ENCODE measurements at regions not wholly inside any gene's neighbourhood (a gene's known extent, or its start where the extent isn't known, plus 50 kb on each side); places are given as distances from the start of the nearest gene placed in this dataset.

DNA sequence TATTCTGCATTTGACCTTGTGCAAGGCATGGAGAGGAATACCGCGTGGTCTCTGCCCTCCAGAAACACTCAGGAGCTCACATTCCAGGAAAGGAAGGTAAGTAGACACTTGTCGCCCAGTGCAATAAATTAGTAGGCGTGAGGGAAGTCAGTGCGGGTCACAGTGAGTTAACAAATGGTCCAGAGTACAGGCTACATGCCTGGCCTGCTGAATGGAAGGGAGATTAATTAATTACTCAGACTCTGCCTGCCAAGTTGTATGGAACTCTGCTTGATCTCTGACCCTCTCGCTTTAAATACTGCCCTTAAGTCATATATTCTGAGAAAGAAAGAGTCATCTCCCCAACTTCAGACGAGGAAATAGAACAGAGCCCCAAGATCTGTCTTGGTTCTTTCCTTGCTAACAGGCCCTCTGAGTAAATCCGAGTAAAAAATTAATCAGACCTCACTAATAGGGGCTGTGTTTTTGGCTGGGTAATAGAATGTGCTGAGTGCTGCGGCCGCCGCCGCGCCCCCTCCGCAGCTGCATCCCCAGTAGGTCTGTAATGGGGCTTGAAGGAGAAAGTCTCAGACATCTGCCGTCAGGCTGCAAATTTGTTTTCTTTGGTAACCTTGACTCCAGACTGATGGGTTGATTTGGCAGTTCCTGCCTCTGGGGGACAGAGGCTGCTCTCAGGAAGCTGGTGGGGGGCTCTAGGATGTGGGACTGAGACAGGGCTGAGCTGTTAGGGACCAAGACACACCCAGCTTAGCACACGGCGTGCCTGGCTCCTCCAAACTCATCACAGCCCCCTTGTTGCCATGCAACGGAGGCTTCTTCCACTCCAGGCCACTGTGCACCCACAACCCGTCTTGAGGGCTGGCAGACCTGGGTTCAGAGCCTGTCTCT lies 144.4 kb downstream of the NSG2 start:
- DNase-seq (ENCODE audit: extremely low read depth, low read depth, low spot score): no peak

DNA sequence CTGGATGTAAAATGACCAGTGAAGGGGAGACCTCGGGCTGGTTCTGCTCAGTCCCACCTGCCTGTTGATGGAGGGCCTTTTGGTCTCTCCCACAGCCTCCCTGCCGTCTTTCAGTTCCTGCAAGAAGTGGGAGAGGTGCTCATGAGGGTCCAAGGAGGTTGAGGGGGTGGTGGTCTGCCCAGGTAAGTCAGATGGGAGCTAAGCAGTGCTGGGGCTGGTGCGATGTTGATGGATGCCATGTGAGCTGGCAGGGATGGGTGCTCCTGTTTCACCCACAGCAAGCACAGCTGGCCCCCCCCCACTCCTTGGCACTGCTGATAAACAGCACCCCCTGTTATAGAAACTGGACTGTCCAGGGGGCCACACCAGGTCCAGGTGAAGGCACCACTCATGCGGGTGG lies 145.6 kb downstream of the NSG2 start:
- DNase-seq (ENCODE audit: extremely low read depth, low read depth, low spot score): no peak

DNA sequence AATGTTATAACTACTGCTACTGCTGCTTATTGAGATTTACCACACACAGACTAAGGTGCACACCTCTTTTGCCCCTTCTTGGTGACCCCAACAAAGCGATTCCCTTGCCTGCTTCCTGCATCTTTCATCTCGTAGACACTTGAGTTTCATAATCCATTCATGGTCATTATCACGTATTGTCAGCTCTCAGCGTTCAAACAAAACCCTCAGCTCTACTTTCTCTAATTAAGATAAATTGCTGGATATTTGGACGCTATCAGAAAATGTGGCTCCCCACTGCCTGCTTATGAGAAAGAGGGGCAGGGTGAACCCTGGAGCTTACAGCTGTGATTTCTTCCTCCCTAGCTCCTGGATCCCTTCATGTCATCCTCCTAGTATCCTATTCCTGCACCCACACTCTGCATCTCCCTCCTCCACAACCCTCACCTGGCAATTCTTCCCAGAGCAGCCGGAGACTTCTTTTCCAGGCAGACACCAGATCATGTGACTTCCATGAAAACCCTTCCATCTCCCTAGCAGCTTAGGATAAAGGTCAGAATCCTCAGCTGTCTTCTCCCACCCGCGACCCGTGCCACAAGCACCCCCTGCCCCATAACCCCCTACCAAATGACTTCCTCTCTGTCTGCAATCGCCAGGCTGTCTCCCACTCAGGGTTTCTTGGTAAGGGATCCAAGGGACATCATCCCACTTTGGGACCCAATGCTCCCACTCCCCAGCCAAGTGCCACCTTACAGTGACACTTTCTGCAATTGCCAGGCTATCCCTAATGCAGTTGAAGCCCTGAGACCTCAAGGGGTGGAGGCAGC lies 146.5 kb downstream of the NSG2 start:
- DNase-seq (ENCODE audit: extremely low read depth, low read depth, low spot score): no peak

DNA sequence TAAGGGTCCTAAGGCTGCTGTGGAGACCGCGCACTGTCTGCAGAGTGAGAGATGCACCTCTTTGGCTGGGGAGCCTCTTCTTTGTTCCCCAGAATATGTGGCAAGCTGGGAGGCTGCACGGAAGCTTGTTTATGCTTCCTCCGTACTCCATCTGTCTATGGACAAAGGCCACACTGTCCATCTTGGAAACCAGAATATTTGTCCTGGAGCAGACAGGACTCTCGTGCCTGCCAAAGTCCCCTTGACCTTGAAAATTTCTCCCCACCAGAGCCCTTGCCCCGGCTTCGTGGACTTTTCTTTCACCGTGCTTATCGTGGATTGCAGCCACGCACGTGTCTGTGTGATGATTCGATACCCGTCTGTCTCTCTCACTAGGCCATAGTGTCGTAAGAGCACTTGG lies 147.4 kb downstream of the NSG2 start:
- no peak for DNase-seq (ENCODE audit: extremely low read depth, low read depth, low spot score)

DNA sequence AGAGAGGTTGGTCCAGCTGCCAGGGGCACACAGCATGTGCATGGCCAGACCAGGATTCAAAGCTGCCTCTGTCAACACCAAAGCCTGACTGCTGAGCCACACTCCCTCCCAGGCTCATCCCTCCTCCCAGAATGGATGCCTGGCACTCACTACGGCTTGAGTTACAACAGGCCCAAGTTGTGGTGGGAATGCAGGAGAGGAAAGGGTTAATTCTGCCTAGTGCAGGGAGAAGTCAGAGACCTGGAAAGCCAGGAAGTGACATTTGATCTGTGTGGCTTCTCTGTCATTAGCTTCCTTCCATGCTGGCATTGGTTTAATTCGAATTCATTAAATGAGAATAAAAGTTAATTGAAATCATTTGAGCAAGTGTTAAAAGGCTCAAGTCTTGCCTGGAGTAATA lies 150.0 kb downstream of the NSG2 start:
- no peak for DNase-seq (ENCODE audit: extremely low read depth, low read depth, low spot score)

DNA sequence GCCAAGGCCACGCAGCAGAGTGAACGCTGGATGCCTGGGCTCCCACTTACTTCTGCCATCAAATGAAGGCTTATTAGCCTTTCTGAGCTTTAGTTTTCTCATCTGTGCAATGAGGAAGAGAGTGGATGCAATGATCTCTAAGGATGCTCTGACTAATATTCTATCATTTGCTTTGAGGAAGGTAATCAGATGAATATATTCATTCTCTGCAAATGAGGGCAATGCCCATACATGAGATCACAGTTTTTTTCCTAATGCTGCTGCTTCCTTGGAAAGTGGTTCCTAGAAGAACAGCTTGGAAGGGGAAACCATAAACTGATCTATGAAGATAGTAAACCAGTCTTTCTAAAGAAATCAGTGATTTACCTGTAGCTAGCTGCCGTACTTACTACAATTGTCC lies 152.4 kb downstream of the NSG2 start:
- no peak for DNase-seq (ENCODE audit: extremely low read depth, low read depth, low spot score)

DNA sequence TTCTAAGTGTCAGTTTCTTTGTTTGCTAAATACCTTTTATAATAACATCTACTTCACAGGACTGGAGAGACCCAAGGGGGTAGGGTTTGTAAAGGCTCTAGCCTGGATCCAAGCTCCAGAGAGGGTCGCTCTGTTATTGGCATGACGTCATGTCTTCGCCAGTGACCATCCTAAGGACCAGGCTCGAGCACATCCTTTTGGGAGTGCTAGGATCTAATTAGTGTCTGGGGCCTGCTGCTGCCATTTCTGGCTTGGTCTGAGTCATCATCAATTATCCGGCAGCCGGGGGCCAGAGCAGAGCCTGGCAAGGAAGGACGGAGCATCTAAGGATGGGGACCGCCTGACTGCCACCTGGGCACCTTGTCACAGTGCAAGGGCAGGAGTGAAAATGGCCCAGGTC lies 153.0 kb downstream of the NSG2 start:
- DNase-seq (ENCODE audit: extremely low read depth, low read depth, low spot score): no peak

DNA sequence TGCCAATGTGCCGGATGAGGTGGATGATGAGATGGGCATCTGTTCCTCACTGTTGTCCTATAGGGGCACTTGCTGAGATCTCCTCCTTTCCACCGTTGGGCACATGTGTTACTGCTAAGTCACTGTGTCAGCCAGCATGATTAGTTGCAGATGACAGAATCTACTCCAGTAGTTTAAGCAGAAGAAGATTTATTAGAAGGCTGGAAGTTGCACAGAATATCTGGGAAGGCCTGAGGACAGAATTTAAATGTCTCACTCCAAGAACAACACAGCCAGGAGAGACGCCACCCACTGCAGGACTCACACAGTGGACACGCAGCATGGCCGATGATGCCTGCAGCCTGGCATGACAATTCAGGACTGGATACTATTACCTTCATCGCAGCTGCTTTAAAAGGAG lies 157.5 kb downstream of the NSG2 start:
- DNase-seq (ENCODE audit: extremely low read depth, low read depth, low spot score): no peak

DNA sequence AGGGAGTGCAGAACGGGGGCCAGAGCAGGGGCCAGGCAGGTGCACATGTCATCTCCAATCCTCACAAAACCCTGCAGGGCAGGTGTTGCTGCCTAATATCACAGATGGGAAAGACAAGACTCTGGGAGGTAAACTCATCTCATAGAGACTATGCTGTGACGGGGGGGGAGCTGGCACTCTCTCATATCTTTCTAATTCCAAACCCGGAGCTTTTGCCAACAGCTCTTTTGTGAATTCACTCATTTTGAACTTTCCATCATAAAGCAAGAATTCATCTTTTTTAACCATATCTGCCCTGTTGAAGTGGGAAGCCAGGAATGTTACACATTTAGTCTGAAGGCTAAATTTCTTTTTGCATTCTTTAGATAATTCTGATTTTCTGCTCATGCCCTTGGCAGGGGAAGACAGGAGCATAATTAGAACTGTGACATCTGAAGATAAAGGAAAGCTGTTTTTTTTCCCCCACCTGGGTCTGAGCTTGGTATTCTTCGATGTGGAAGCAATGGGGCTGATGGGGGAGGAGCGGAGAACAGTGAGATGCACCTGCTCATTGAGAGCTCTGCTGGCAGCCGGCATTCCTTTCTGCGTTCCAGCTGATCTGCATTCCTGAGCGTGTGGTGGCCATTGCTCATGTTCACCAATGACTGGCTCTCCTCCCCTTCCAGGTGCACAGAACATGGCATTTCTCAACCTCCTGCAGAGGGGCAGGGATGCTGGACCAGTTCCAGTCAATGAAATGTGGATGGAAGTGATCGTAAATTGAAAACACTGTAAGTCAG lies 159.2 kb downstream of the NSG2 start:
- DNase-seq (ENCODE audit: extremely low read depth, low read depth, low spot score): no peak

DNA sequence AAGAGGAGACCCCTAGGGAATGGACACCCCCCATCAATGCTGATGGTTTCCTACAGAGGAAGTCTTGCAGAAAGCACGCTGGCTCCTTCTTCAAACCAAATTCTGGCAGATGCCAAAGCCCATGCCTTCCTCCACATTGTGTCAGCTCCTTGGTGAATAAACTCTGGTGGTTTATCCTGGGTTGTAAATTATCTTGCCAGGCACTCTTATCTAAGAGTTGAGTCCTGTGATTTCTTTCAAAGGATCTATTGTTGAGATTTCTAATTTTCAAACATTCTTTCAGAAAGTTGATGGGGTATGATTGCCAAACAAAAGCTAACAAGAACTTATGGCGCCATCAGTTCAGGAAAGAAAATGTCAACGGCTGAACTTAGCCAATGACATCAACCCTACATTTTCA lies 160.4 kb downstream of the NSG2 start:
- no peak for DNase-seq (ENCODE audit: extremely low read depth, low read depth, low spot score)

DNA sequence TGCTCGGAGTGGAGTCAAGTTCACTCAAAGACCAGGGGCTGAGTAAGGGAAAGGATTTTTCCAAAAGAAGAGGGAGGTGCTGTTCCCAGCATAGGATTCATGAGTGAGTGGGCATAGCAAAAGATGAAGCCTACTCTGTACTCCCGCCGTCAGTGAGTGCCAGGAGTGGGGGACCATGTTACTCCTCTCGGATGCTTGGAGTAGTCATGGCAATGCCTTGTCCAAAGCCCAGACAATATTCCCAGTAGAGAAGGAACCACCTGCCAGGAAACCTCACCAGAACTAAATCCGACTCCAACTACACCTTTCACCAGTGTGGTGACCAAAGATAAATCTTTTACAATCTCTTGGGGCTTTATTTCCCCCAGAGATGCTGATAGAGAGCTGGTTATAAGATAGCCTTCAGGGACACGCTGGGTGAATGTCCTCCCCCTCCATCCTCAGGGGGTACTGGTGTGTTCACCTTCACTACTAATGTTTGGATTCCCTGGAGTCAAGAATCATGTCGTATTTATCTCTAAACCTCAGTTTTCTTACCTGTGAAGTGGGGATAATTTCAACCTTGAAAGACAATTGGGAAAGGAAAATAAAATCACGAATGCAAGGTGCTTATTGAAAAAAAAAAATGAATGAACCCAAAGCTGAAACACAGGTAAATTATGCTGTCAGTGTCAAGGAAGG lies 165.2 kb downstream of the NSG2 start:
- DNase-seq (ENCODE audit: extremely low read depth, low read depth, low spot score): no peak

DNA sequence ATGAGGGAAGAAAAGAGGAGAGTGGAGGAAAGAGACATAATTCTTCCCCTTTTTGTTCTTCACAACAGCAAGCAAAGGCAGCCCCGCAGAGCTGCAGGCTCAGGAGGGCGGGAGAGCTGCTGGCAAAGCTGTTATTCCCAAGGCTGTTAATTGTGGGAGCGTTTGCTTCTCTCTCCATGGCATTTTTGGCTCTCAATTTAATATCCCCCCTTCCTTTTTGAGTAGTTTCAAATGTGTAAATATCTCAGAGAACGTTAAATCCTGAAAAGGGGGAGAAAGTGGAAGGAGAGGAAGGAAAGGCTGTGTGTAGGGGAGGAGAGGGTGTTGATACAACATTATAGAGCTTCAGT lies 165.7 kb downstream of the NSG2 start:
- DNase-seq (ENCODE audit: extremely low read depth, low read depth, low spot score): no peak

DNA sequence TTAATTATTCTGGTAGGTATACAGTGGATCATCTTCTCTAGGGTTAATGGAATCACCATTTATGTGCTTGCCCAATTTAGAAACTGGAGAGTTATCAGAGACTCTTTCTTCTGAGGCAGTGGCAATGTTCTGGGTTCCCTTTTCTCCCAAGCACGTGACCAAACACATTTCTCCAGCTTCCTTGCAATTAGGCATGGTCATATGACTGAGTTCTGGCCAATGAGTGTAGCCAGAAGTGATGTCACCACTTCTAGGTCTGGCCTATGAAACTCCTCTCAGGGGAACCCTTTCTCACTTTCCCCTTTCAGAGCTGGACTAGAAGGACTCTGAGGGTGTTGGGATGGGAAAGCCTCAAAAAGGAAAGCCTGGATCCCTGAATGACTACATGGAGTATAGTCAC lies 172.0 kb downstream of the NSG2 start:
- no peak for DNase-seq (ENCODE audit: extremely low read depth, low read depth, low spot score)

DNA sequence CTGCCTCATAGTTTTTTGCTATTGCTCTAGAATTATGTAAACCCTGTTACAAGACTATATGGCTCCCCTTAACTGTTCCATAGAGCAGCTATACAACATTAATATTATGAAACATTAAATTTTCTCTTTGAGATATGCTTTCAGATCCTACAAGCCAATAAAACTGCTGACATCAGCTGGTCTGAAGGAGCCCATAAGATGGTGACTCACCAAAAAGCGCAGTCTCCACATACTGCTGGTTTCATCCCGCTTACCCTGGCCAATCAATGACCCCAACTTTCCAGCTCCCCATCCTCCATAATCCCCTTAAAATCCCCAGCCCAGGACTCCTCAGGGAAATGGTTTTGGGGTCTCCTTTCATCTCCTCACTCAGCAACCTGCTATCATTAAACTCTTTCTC lies 172.7 kb downstream of the NSG2 start:
- DNase-seq (ENCODE audit: extremely low read depth, low read depth, low spot score): no peak

DNA sequence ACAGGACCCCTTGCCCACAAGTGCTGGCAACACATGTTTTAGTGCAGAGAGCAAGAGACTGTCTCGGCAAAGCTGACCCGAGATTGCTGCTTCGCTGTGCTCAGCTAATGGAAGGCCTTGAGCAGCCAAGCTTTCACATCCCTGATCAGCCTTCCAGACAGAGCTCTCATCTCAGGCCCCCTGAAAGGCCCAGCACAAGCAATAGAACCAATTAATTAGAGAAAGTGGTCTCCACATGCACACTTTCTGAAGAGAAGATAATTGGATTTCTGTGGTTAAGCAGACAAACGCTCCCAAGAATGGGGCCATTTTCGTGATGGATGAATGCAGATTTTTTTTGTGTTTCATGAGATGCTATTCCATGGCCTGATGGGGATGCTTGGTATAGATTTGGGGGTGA lies 174.9 kb downstream of the NSG2 start:
- no peak for DNase-seq (ENCODE audit: extremely low read depth, low read depth, low spot score)

DNA sequence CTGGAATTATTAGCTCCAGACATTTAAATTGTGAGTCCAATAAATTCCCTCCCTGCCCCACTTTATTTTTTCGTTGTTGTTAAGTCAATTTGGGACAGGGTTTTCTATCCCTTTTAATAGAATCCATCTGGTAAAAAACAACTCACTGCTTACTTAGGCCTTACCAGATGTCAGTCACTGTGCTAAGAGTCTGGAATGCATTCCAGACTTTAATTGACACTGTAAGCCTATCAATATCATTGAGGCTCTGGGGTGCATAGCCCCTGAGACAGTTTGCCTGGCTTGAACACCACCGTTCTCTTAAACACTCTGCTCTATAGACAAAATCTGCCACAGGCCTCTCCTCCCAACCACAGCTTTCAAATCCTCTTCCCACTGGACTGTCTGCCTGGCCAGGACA lies 175.9 kb downstream of the NSG2 start:
- DNase-seq (ENCODE audit: extremely low read depth, low read depth, low spot score): no peak

DNA sequence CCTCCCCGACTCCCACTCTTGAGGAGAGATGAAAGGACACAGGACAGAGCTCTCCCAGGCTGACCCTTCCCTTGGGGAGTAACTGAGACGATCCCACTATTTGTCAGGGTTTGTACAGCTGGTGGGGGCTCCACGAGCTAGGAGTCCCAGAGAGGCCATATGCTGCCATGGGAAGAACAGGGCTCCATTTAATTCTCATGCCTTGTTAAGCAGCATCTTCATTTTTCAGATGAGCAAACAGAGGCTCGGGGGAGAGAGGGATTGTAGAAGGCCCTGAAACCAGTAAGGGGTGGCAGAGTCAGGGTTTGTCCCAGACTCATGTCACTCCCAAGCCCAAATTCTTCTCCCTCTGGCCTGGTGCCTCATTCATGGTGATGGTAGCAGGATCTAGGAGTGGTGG lies 176.4 kb downstream of the NSG2 start:
- DNase-seq (ENCODE audit: extremely low read depth, low read depth, low spot score): no peak

DNA sequence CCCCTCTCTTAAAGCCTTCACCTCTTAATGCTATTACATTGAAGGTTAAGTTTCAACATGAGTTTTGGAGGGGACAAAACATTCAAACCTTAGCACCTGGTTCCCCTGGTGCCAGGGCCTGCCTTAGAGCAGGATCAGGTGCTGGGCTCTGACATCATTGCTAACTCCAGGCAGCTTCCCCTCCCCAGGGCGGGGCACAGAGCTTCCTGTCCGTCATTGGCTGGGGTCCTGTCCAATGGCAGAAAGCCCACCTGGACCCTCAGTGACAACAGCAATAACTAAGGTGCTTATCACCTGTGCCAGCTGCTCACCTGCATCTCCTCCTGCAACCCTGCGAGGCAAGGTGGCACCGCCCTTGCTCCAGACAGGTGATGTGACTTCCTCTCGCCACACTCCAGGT lies 177.4 kb downstream of the NSG2 start:
- DNase-seq (ENCODE audit: extremely low read depth, low read depth, low spot score): no peak

DNA sequence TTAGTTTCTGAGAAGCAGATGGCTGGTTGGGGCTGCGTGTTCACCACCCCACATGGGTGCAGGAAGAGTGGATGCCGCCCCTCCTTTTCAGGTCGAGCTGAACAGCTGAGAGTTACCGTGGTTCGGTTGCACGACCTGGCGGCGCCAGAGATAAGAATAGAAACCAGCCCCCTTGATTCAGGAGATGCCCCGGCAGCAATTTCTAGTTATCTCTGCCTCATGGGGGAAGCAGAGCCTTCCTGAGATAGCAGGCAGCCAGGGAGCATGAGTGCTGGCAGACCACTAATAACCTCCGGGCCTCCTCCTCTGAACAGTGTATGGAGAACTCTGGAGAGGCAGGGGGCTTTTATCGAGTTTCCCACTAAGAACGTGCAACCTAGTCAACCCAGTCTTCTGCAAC lies 177.8 kb downstream of the NSG2 start:
- no peak for DNase-seq (ENCODE audit: extremely low read depth, low read depth, low spot score)

DNA sequence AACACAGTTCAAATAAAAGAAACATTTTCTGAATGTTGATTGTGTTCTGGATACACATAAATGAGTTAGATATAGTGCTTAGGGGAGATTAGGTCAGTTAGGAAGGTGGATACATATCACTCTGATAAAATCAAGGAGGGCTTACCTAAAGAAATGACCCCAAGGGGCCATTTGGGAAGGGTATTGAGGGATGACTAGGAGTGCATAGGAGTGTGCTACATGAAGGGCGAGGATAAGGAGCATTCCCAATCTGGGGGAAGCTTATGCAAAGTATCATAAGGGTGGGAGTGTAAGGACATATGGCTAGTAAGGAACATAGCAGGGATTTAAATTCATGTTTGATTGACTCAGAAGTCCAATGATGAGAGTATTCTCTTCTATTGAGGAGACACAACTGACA lies 183.6 kb downstream of the NSG2 start:
- DNase-seq (ENCODE audit: extremely low read depth, low read depth, low spot score): no peak
